Keratinocyte (primary cell): ENCODE measurements at regions not wholly inside any gene's neighbourhood (a gene's known extent, or its start where the extent isn't known, plus 50 kb on each side); places are given as distances from the start of the nearest gene placed in this dataset.

ENCODE experiments used
- DNase-seq: peaks from one replicate; pipeline ENCODE4 v3.0.0-alpha.2; 2011; ENCODE audit warnings: low read depth, missing footprints, low spot score
- FAIRE-seq: peaks from 2 replicates; lab custom pipeline; 2011; peaks lifted over from hg19 to GRCh38; lab: Jason Lieb, UNC
- H2AFZ ChIP-seq: 2 replicates; pipeline ENCODE4 v1.6.0; 2012; ENCODE audit warnings: low read length, control low read depth, inconsistent platforms; ENCODE audit not compliant: control insufficient read depth
- H3K27ac ChIP-seq: 2 replicates; pipeline ENCODE4 v1.5.1; 2011; ENCODE audit warnings: low read length; ENCODE audit not compliant: control insufficient read depth, insufficient read depth
- H3K27me3 ChIP-seq: 3 replicates; pipeline ENCODE4 v1.6.0; 2011; ENCODE audit warnings: low read length; ENCODE audit not compliant: control insufficient read depth, insufficient read depth; ENCODE audit errors: extremely low read depth
- H3K36me3 ChIP-seq, 2 experiments: 2 replicates in 1 of 2; 3 replicates in 1 of 2; pipeline ENCODE4 v1.5.1; 2011; ENCODE audit warnings: low read length in 2 of 2, mild to moderate bottlenecking in 1 of 2; ENCODE audit not compliant: control insufficient read depth in 2 of 2, insufficient read depth in 2 of 2; ENCODE audit errors: extremely low read depth in 1 of 2
- H3K4me1 ChIP-seq: 3 replicates; pipeline ENCODE4 v1.5.1; 2011; ENCODE audit warnings: low read length; ENCODE audit not compliant: control insufficient read depth, insufficient read depth; ENCODE audit errors: extremely low read depth
- H3K4me2 ChIP-seq: 3 replicates; pipeline ENCODE4 v1.6.0; 2011; ENCODE audit warnings: low read depth, low read length; ENCODE audit not compliant: control insufficient read depth, insufficient read depth; ENCODE audit errors: extremely low read depth
- H3K4me3 ChIP-seq, 3 experiments: fragments of 200-600 bp in 1 of 3; sonication (generic) in 1 of 3; 2 replicates in 2 of 3; 3 replicates in 1 of 3; pipeline ENCODE4 v1.5.1; 2011 to 2016; ENCODE audit warnings: low read length in 3 of 3, mild to moderate bottlenecking in 3 of 3, control low read depth in 2 of 3, inconsistent platforms in 1 of 3, low read depth in 1 of 3, mixed read lengths in 1 of 3, mixed run types in 1 of 3, moderate library complexity in 1 of 3; ENCODE audit not compliant: control insufficient read depth in 2 of 3, insufficient read depth in 2 of 3; ENCODE audit errors: extremely low read depth in 1 of 3
- H3K79me2 ChIP-seq: 2 replicates; pipeline ENCODE4 v1.6.0; 2012; ENCODE audit warnings: low read length; ENCODE audit not compliant: control insufficient read depth, insufficient read depth
- H3K9ac ChIP-seq: 3 replicates; pipeline ENCODE4 v1.6.0; 2011; ENCODE audit warnings: low read length; ENCODE audit not compliant: control insufficient read depth, insufficient read depth; ENCODE audit errors: extremely low read depth
- H3K9me1 ChIP-seq: 3 replicates; pipeline ENCODE4 v1.6.0; 2011; ENCODE audit warnings: low read length; ENCODE audit not compliant: control insufficient read depth, insufficient read depth; ENCODE audit errors: extremely low read depth
- H3K9me3 ChIP-seq: 2 replicates; pipeline ENCODE4 v1.5.1; 2012; ENCODE audit warnings: low read depth, low read length; ENCODE audit not compliant: control insufficient read depth
- H4K20me1 ChIP-seq: 3 replicates; pipeline ENCODE4 v1.6.0; 2011; ENCODE audit warnings: low read length; ENCODE audit not compliant: control insufficient read depth, insufficient read depth; ENCODE audit errors: extremely low read depth
- CTCF ChIP-seq, 3 experiments: IDR thresholded peaks in 1 of 3; conservative IDR thresholded peaks in 1 of 3; optimal IDR thresholded peaks in 1 of 3; 2 replicates in 2 of 3; 3 replicates in 1 of 3; pipeline versions ENCODE3 to v1.5.1; 2011; ENCODE audit warnings: low read length in 3 of 3, mild to moderate bottlenecking in 3 of 3, moderate library complexity in 2 of 3, control low read depth in 1 of 3, inconsistent platforms in 1 of 3; ENCODE audit not compliant: insufficient read depth in 2 of 3; ENCODE audit errors: extremely low read depth in 1 of 3
- EZH2 ChIP-seq: IDR thresholded peaks from one replicate; pipeline ENCODE4 v1.6.1; 2012; ENCODE audit warnings: inconsistent platforms, mild to moderate bottlenecking, low read length, moderate library complexity
- dilution Hi-C: fragments of 300-500 bp; cut with MboI; formaldehyde crosslinking; loops from one replicate; pipeline ENCODE4 v1.7.0; 2020; ENCODE audit warnings: low sequenced_read_pairs; ENCODE audit not compliant: extremely low pct_ligation_motif_present

DNA sequence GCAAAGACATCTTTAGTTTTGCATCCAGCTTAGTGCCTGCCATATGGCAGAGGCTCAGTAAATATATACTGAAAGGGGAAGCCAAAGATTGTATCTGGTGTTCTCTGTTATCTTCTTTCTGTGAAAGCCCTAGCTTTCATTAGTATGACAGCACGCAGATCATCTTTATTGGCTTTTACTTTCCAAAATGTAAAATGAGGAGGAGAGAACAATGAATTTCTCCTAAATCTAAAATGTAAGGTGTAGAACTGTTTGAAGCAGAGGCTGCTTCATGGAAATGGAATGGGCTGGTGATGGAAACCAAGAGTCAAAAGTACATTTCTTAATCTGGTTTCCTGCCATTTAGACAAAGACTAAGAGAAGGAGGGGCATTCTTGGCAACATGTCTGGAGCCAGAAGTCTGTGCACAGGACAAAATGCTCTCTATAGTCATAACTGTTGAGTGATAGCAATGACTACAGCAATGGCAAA is 1029.9 kb upstream of the PIK3C3 start:
- H3K36me3 ChIP-seq, result no peaks in the 10 kb centered on the region
- H3K27ac ChIP-seq, result no peak overlapping the region
- H3K27me3 ChIP-seq, result no peaks in the 10 kb centered on the region
- H3K4me1 ChIP-seq, result peaks cover 3% of the 10 kb centered on the region
- dilution Hi-C loops, result no loop called here
- no peak overlapping the region for H3K4me2 ChIP-seq
- H3K9ac ChIP-seq, result no peak overlapping the region
- H2AFZ ChIP-seq, result peak overlapping the region; percentile 10
- H3K9me3 ChIP-seq, result no peaks in the 10 kb centered on the region
- H3K79me2 ChIP-seq, result no peaks in the 10 kb centered on the region
- FAIRE-seq (no peak), DNase-seq (no peak)
- H3K9me1 ChIP-seq, result no peaks in the 10 kb centered on the region
- no peaks in the 10 kb centered on the region for H4K20me1 ChIP-seq
- H3K4me3 ChIP-seq, result no peak overlapping the region
- TF ChIP-seq CTCF (optimal IDR thresholded peaks at IDR 0.05 in 1 of 3, IDR thresholded peaks at IDR 0.05 in 1 of 3, conservative IDR thresholded peaks at IDR 0.05 in 1 of 3; ENCODE audit: extremely low read depth in 1 of 3, insufficient read depth in 2 of 3, low read length in 3 of 3), result no peak
- TF ChIP-seq EZH2, result no peak

DNA sequence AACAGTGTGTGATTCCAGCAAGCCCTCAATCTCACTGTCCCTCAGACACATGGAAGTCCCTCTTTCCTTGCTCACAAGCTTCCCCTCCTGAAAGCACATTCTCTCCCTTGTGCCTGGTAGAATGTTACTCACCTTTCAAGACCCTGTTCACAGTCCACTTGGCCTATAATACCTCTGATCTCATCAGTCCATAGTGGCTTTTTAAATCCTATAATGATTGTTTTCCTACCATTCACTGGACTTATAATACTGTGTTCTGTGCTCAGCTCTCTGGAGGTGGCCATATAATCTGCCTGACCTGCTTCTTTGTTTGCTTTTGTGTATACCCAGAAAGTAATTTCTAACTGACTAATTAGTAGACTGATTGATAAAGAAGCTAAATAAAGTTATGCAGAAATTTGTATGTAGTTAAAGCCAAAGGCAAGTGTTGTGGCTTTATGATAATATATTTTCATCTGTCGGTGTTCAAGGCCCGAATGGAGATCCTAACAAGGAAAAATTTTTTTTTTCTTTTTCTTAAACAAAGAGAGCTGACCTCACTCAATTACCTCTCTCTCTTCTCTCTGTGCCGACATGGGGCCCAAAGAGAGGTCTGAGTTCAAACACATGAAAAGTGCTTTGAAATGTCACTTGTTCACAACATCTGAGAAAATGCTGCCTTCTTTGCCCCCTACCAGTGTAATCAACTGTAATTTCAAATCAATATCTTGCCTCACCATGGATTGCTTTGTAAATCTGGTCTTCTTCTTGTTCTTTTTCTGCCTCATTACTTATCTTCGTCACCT is 1033.0 kb upstream of the PIK3C3 start:
- H3K27ac ChIP-seq, result no peak overlapping the region
- H3K4me3 ChIP-seq, result no peak overlapping the region
- peaks cover 3% of the 10 kb centered on the region for H3K4me1 ChIP-seq
- H3K9me3 ChIP-seq, result no peaks in the 10 kb centered on the region
- FAIRE-seq (no peak), DNase-seq (no peak)
- H3K9me1 ChIP-seq, result no peaks in the 10 kb centered on the region
- no peak overlapping the region for H3K9ac ChIP-seq
- H3K4me2 ChIP-seq, result no peak overlapping the region
- H3K36me3 ChIP-seq, result no peaks in the 10 kb centered on the region
- TF ChIP-seq EZH2 (no peak), CTCF (optimal IDR thresholded peaks at IDR 0.05 in 1 of 3, IDR thresholded peaks at IDR 0.05 in 1 of 3, conservative IDR thresholded peaks at IDR 0.05 in 1 of 3; ENCODE audit: extremely low read depth in 1 of 3, insufficient read depth in 2 of 3, low read length in 3 of 3) (no peak)
- H3K79me2 ChIP-seq, result no peaks in the 10 kb centered on the region
- no peaks in the 10 kb centered on the region for H3K27me3 ChIP-seq
- no peaks in the 10 kb centered on the region for H4K20me1 ChIP-seq
- dilution Hi-C loops, result no loop called here
- no peak overlapping the region for H2AFZ ChIP-seq
